NCI-H128 (cell line): ENCODE measurements at regions not wholly inside any gene's neighbourhood (a gene's known extent, or its start where the extent isn't known, plus 50 kb on each side); places are given as distances from the start of the nearest gene placed in this dataset.

Experiments used
- DNase-seq: peaks from one replicate; lab custom pipeline; 2025; ENCODE audit not compliant: unreplicated experiment; lab: John Stamatoyannopoulos, UW

DNA sequence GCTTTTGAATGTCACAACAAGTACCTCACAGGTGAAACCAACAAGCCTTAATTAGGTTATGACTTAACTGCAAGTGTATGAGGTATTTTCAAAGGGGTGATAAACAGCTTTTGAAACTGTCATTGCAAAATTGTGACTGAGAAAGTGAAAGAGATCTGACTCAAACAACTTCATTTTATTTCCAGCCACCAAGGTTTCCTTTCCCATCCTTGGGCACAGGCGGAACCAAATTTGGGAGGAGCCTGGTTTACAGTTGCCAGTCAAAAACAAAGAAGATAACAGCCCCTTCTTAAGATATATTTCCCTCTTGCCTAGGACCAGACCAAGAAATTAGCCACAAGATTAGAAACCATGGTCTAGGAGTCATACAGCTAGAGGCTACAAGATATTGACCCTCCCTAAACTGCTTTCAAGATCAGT lies 417.1 kb downstream of the CSNK1G3 start:
- no peak for DNase-seq

DNA sequence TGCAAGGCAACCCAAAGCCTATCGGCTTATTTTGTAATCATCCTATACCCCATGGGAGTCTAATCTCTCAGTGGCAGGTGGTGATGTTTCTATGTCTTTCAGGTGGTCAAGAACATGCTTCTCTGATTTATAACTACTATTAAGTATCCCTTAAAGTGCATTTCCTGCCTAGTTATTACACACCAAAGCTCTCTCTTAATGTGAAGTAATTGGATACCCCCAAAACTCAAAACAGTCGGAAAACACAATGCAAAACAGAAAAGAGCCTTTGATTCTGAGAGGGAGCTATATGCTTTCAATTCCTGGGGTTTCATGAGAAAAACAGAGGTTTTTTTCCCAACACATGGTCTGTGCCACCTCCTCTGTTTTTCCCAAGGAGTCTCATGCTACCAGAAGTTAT lies 416.4 kb downstream of the CSNK1G3 start:
- DNase-seq: no peak

DNA sequence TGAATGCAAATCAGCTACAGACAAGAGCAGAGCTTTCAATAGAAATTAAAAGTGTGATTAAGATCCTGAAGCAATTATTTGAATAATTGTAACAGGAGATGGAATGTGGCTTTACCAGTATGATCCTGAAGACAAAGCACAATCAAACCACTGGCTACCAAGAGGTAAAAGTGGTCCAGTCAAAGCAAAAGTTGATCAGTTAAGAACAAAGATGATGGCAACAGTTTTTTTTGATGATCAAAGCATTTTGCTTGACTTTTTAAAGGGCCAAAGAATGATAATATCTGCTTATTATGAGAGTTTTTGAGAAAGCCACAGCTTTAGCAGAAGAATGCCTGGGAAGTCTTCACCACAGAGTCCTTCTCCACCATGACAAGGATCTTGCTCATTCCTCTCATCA lies 409.2 kb downstream of the CSNK1G3 start:
- DNase-seq: no peak

DNA sequence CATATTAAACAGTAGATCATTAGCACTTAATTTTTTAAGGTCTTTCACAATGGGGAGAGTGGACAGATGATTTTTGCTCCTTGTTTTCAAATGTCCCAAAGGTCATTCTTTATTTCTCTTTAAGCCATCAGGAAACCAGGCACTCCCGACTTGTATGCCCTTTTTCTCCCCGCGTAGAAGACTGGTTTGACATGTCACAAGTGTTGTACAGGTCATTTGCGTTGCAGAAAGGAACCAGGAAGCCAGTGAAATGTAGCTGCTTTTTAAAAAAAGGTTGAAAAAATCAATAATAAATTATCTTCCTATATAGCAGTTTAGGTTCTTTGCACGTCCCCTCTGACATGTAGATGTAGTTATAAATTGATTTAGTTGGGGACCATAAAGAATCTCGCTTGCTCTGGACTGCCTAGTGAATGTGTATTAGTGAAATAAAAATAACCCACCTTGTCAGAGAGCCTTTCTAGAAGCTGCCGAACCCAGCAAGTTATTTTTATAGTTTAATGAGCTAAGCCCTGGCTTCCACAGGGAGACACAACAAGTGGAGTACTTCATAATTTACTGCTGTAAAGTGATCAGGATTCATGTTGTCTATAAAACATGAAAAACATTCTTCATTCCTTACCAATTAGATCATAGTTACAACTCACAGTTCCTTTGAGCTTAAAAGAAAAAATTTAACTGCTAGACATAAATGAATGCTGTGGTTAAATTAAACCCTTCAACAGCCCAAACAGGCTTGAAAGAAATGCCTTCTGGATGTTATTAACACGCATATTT lies 404.6 kb downstream of the CSNK1G3 start:
- DNase-seq: no peak

DNA sequence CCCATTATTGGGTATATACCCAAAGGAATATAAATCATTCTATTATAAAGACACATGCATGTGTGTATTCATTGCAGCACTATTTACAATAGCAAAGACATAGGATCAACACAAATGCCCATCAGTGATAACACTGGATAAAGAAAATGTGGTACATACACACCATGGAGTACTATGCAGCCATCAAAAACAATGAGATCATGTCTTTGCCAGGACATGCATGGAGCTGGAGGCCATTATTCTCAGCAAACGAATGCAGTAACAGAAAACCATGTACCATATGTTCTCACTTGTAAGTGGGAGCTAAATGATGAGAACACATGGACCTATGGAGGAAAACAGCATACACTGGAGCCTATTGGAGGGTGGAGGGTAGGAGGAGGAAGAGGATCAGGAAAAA lies 402.4 kb downstream of the CSNK1G3 start:
- no peak for DNase-seq

DNA sequence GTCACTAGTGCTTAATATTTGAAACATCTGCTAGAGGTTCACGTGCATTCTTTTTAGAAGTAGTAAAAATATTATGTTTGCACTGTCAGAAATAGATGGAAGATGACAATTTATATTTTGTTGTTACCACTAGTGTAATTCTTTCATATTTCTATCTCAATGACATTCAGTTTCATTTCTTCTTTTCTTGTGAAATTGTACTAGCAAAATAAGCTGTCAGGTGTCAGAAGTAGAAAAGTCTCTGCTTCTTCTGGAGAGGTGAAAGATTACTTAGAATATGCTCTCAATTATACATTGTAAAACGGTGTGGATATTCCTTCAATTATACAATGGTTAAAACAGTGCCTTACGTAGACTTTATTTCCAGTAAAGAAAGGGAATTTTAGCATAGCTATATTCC lies 395.4 kb downstream of the CSNK1G3 start:
- DNase-seq: no peak

DNA sequence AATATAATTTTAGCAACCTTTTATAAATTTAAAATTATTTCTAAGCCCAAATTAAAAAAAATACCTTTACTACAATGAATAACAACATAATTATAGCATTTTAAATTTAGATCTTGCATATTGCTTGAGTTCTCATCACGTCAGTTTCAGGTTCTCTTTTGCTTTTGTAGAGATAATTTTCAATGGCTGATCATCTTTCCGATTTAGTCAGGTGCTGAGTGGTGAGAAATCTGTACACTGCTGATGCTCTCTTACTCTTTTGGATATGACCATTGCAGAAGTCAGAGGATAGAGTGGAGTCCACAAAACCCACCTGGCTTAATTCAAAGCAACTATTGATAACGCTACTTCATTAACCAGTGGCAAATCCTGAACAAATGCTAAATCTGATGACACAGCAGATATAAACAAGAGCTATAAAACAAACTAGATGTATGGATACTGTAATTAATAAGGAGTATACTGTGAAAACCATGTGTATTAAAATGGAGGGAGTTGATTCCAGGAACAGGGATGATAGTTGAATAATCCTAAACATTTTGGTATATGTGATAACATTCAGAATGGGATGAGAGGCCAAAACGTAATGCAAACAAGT lies 394.8 kb downstream of the CSNK1G3 start:
- DNase-seq: no peak

DNA sequence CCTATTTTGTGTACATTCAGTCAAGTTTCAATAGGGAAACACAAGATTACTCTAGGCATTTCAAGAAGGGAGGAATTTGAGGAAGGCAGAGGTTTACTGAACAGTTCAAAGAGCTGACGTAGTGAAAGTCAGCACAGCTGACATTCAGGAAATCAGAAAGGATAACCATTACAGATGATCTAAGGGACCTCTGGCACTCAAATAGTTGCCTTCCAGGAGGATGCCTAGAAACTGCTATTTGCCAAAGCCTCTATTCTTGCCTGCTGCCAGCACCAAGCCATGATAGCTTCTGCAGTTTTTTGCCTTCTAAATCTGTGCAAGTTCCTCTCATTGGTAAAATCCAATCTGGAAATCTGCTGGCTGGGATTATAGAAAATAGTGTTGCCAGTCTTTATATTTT lies 373.1 kb downstream of the CSNK1G3 start:
- DNase-seq: no peak

DNA sequence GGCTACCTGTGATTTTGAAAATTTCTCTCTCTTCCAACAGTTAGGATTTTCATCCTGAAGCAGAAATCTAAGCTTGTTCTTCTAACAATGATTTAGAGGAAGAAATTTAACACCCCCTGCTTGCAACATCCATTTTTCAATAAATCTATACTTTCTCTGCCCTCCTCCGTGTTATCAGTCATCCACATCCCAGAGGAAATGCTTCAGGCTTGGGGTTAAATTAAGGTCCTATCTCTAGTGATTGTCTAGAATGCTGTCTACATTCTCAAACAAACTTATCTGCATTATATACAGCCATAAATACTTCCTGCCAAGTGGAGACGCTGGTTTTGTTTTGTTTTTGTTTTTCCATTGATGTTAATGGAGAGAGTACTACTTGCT lies 371.0 kb downstream of the CSNK1G3 start:
- DNase-seq: no peak

DNA sequence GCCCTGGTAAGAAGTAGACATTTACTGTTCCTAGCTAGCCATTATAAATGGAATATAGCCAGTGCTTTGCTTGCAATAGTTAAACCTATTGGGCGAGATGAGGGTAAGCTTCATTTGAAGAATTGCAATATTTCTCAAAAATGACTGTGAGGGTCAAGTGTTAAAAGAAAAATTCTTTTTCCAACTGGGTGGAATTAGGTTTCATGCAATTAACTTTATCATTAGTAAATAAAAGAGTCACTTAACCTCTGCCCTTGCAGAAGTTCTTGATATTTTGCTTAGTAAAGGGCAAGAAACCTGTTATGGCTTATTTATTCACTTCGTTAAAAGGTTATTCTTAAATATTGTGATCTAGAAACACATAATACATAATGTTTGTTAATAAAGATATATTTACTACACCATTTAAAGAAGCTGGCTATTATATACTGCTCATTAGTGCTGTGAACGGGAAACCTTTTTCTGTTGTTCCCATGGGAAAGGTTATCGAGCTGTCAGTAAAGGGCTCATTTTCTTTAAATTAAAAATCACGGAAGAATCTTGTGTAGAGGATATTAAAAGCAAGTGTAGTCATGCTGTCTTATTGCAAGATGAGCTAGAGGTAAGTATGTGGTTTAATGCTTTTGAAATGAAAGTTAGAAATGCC lies 370.5 kb downstream of the CSNK1G3 start:
- no peak for DNase-seq

DNA sequence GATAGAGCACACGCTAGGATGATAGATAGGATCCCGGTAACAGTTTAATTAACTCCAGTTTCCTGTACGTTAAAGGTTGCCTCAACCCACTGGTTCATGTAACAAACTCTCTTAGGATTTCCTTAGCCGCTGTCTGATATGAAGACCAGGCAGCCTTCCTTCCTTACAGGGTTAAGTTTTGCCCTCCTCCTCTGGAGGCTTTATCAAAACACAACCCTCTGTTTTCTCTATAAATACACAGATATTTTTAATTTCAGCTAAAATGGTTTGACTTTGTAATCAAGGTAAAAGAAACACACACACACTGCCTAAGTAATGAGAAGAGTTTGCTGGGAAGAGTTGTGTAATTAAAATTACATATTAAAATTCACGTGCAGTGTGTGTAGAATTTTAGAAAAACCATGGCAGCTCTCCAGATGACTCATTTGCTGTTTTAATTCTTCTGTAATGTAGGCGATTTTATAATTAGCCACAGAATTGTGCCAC lies 369.8 kb downstream of the CSNK1G3 start:
- no peak for DNase-seq

DNA sequence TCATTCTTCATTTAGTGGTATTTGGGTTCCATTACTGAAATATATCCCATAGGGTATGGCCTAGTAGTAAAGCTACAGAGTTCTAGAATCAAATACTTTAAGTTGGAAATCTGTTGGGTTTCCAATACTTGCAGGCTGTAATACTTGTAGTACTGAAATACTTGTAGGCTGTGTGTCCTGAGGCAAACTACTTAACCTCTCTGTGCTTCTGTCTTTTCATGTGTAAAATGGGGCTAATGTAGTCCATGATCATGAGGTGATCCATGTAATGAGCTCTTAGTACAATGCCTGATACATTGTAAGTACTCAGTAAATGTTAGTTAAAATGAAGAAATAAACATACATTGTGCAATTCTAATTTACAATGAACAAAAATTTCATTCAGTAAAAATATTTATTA lies 368.9 kb downstream of the CSNK1G3 start:
- DNase-seq: no peak

DNA sequence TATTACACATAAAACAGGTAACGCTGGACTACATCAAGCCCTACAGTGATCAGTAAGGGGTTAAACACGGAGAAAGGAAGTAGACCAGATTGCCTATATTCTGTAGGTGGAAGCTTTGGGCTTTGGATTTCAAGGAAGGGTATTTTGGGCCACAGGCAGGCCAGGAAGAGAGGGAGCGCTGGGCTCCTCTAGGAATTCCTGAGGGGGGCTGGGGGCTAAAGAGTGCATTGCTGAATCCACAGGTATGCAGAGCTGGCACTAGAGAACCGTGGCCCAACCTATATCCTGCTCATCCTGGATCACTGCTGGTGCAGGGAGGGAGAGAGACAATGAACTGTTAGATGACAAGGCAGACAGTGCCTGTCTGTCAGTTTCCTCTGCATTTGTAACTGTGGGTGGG lies 367.1 kb downstream of the CSNK1G3 start:
- no peak for DNase-seq

DNA sequence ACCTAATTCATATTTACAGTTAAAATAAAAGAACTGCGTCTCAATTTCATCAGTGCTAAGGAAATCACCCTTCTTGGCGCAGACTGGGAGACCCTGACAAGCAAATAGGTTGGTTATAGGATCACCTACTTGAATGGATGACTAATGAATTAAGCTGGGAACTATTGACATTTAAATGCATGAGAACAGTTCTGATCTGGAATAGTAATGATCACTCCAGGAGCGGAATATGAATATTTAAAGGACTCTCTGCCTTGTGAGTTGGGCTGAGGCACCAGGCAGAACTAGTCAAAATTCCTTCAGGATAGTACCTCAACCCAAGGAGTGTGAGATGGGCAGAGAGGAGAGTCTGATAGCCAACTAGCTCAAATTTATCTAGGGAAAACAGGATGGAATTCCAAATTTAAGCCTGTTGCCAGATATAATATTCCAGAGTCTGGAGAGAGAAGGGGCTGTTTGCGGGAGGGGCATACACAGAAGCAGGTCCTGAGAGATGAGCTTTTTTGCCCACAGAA lies 364.4 kb downstream of the CSNK1G3 start:
- DNase-seq: no peak

DNA sequence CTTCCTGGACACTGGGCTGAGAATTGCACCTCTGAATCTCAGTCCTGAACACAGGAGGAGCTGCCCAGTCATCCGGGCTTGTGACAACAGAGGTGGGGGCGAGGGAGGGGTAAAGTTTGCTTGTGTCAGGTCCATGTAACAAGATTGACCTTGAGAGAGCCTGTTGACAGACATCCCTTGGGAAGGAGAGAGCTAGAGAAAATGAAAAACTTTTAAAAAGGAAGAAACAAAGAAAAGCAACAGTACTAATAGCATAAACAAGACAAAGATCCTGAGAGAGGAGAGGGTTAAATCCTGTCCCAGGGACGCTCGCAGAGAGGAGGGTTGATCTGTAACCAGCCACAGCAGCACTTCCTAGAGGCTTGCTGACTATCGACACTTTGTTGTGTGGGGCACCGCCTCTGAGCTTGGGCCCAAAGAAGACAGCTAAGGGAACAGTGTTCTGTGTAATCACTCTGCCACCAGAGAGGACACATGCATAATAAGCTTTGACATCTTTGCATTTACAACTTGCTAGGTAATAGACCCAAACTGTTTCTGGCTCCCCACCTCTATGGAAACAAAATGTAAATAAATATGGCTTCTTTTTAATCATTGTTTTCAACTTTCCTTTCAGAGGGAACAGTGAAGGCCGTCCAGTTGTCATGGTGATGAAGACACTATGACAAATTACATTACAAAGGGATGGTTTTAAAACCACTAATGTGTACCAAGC lies 363.7 kb downstream of the CSNK1G3 start:
- DNase-seq: no peak

DNA sequence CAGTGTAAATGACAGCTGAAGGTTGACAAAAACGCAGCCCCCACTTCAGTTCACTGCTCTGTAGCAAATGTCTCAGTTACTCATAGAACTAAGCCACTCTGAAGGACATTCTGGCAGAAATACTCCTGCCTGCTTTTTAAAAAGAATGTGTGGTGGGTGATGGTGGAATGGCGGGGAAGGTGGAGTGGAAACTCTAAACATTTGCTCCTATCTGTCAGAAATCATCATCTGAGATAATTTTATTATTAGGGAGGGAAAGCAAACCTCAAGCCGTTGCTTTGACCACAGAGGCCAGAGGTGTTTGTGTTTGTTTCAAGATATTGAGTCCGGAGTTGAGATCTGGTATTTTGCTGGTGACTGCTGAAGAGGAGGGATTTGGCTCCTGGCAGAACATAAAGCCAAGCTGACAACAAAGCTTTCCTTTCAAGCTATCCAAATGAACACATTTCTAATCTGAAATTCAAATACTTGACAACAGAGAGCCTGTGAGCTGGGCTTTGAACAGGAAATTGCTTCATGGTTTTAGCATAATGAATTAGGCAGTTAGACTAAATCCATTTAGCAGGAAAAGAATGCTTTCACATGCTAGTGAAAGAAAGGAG lies 362.7 kb downstream of the CSNK1G3 start:
- no peak for DNase-seq

DNA sequence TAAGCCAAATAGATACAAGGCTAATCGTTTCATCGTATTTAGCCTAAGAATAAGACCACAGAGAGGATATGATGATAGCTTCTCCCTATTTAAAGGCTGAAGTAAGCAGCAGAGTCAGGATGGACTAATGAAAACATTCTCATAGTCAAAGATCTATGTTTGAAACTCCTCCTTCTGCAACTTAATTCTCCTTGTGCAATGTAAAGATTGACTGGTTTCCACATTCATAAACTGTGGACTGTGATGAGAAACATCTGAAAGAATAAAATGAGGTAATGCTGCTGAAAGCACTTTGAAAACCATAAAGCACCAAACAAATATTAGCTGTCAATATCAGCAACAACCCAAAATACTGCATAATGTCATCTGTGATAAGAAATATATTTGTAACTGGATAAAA lies 361.9 kb downstream of the CSNK1G3 start:
- no peak for DNase-seq

DNA sequence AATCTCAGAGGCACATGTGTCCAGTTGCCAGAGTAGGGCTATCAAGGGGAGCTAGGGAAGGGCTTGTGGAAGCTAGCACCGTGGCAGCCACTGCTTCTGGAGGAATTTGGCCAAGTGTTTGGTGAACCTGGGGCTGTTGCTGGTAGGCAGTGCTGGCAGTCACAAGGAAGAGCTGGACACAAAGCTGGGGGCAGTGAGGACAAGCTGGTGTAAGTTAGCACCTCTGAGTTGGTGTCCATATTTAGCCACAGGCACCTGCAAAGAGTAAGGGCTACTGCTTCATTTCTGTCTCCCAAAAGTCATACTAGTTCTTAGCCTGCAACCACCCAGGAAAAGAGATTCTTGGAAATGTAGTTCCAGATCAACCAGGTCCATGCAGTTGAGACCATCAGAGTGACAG lies 359.4 kb downstream of the CSNK1G3 start:
- no peak for DNase-seq

DNA sequence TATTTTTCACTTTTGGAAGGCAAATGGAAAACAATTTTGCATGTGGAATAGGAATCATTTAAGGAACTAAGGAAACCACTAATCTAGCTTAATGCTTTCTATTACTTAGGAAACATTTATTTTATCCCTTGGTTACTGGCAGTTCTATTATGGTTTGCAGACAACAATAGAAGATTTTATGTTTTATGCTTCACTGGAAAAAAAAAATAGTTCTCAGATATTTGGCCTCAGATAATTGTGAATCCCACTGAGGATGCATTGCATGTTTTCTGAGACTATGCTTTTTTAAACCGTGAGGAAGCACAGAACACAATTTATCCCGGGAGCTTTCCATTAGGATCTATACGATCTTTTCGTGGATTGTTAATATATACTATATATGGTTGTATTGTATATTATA lies 356.9 kb downstream of the CSNK1G3 start:
- no peak for DNase-seq

DNA sequence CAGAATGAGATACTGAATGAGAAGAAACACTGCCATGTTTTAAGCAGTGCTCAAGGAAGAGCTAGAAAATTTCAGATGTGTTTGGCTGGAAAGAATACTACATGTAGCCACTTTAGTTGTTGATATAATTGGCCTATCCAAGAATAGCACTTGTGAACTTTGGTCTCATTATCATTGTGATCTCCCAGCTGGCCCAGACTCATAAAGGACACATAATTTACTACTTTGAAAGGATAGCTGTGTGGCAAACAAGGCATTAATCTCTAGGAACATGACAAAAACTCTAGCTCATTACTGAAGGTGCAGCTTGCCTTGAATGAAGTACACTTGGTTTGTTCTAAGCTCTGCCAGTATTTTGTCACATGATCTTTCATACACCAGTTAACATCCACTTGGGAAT lies 356.3 kb downstream of the CSNK1G3 start:
- peak; percentile 6 for DNase-seq

DNA sequence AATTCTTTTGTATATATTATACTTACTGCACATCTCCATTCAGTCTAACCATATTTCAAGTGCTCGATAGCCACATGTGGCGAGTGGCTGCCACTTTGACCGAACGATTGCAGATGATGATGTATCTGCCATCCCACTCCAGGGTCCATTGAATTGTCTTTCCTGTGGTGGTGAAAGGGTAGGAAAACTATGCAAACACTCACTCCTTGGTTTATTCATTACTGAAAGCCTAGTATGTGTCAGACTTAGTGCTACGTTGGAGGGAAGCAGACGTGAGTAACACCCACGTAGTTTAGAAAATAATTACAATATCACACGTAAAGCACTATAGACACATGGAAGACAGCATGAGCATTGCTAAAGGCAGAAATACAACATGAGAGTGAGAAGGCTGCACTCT lies 353.7 kb downstream of the CSNK1G3 start:
- DNase-seq: no peak
